Femur (tissue), 1 donor: ENCODE measurements at regions not wholly inside any gene's neighbourhood (a gene's known extent, or its start where the extent isn't known, plus 50 kb on each side); places are given as distances from the start of the nearest gene placed in this dataset.

Source experiments
- DNase-seq: peaks from one replicate; pipeline ENCODE4 v3.0.0-alpha.2; 2017

GRCh38 chr2:151153601-151154000, 108.1 kb downstream of the RBM43 start:
- no peak for DNase-seq

GRCh38 chr2:151150331-151151320, 111.0 kb downstream of the RBM43 start:
- no peak for DNase-seq

- DNase-seq: no peak
Measured at GRCh38 chr2:151138507-151138906, 123.2 kb downstream of the RBM43 start.

GRCh38 chr2:151137526-151137925, 124.1 kb downstream of the RBM43 start:
- DNase-seq: no peak

- no peak for DNase-seq
Measured at GRCh38 chr2:151120011-151120410, 141.7 kb downstream of the RBM43 start.

- DNase-seq: no peak
Measured at GRCh38 chr2:151119374-151119773, 142.3 kb downstream of the RBM43 start.

GRCh38 chr2:151118269-151118668, 143.4 kb downstream of the RBM43 start:
- DNase-seq: no peak

- DNase-seq: no peak
Measured at GRCh38 chr2:151114874-151115273, 146.8 kb downstream of the RBM43 start.

GRCh38 chr2:151113318-151113717, 148.3 kb downstream of the RBM43 start:
- DNase-seq: no peak

- no peak for DNase-seq
Measured at GRCh38 chr2:151111599-151112278, 149.9 kb downstream of the RBM43 start.

GRCh38 chr2:151106805-151107506, 154.7 kb downstream of the RBM43 start:
- DNase-seq: no peak

- no peak for DNase-seq
Measured at GRCh38 chr2:151103551-151103950, 158.1 kb downstream of the RBM43 start.

GRCh38 chr2:151102226-151102625, 159.4 kb downstream of the RBM43 start:
- DNase-seq: no peak

GRCh38 chr2:151098841-151099240, 162.8 kb downstream of the RBM43 start:
- DNase-seq: no peak

- DNase-seq: no peak
Measured at GRCh38 chr2:151097895-151098294, 163.8 kb downstream of the RBM43 start.

- peak; percentile 88 for DNase-seq
Measured at GRCh38 chr2:151097128-151097527, 164.5 kb downstream of the RBM43 start.

GRCh38 chr2:151096235-151096634, 165.4 kb downstream of the RBM43 start:
- DNase-seq: no peak

GRCh38 chr2:151095463-151095862, 166.2 kb downstream of the RBM43 start:
- no peak for DNase-seq

GRCh38 chr2:151091583-151091982, 170.1 kb downstream of the RBM43 start:
- DNase-seq: no peak

- no peak for DNase-seq
Measured at GRCh38 chr2:151087377-151087776, 174.3 kb downstream of the RBM43 start.

- peak; percentile 49 for DNase-seq
Measured at GRCh38 chr2:151085181-151085611, 176.5 kb downstream of the RBM43 start.

- no peak for DNase-seq
Measured at GRCh38 chr2:151083856-151084795, 177.5 kb downstream of the RBM43 start.
